H1 (cell line): ENCODE measurements at regions not wholly inside any gene's neighbourhood (a gene's known extent, or its start where the extent isn't known, plus 50 kb on each side); places are given as distances from the start of the nearest gene placed in this dataset.

Experiments
- CTCF ChIA-PET: fragments of 300-600 bp; sonication (Branson Sonifier 250); formaldehyde crosslinking; loops from one replicate; lab custom pipeline; 2021; ENCODE audit not compliant: partially characterized antibody; lab: Charles Lee
- POLR2A ChIA-PET: fragments of 300-600 bp; sonication (Branson Sonifier 250); formaldehyde crosslinking; loops from one replicate; lab custom pipeline; 2021; ENCODE audit warnings: inconsistent platforms; ENCODE audit not compliant: partially characterized antibody; lab: Charles Lee
- DNase-seq, 2 experiments: peaks; one replicate each; pipeline versions ENCODE4 v3.0.0 to v3.0.0-alpha.2; 2010 to 2022; ENCODE audit warnings: low spot score in 2 of 2, low read depth in 1 of 2, mixed read lengths in 1 of 2
- FAIRE-seq: peaks from 2 replicates; lab custom pipeline; 2011; peaks lifted over from hg19 to GRCh38; lab: Jason Lieb, UNC
- H2AFZ ChIP-seq: 2 replicates; pipeline ENCODE4 v1.8.1; 2012; ENCODE audit warnings: low read length, inconsistent platforms
- H2AK5ac ChIP-seq: 2 replicates; pipeline ENCODE4 v1.6.1; 2013; ENCODE audit warnings: low read depth, low read length
- H2BK120ac ChIP-seq: replicated peaks from 2 replicates; pipeline ENCODE3; 2013; ENCODE audit warnings: low read depth, low read length, inconsistent platforms
- H2BK12ac ChIP-seq: 2 replicates; pipeline ENCODE4 v1.6.1; 2013; ENCODE audit warnings: low read depth, low read length
- H2BK15ac ChIP-seq: 2 replicates; pipeline ENCODE4 v1.6.1; 2013; ENCODE audit warnings: low read length
- H2BK20ac ChIP-seq: 2 replicates; pipeline ENCODE4 v1.6.1; 2013; ENCODE audit warnings: low read length
- H2BK5ac ChIP-seq: 2 replicates; pipeline ENCODE4 v1.6.1; 2013; ENCODE audit warnings: low read depth, low read length
- H3K14ac ChIP-seq: 2 replicates; pipeline ENCODE4 v1.6.1; 2013; ENCODE audit warnings: inconsistent platforms; ENCODE audit not compliant: insufficient read length
- H3K18ac ChIP-seq: 2 replicates; pipeline ENCODE4 v1.6.1; 2013; ENCODE audit warnings: low read length; ENCODE audit errors: extremely low read depth
- H3K23ac ChIP-seq: 2 replicates; pipeline ENCODE4 v1.6.1; 2013; ENCODE audit warnings: inconsistent platforms; ENCODE audit not compliant: insufficient read length
- H3K23me2 ChIP-seq: 2 replicates; pipeline ENCODE4 v1.6.1; 2013; ENCODE audit warnings: low read depth, low read length
- H3K27ac ChIP-seq: 2 replicates; pipeline ENCODE4 v1.6.1; 2011; ENCODE audit warnings: low read depth, low read length, inconsistent platforms
- H3K27me3 ChIP-seq, 4 experiments: replicated peaks in 1 of 4; 1 replicate in 1 of 4; 2 replicates in 3 of 4; pipeline versions ENCODE4 v1.6.1 to v1.8.1; 2011 to 2013; ENCODE audit warnings: low read length in 3 of 4, mild to moderate bottlenecking in 3 of 4, inconsistent platforms in 2 of 4, mixed read lengths in 2 of 4, moderate library complexity in 1 of 4; ENCODE audit not compliant: control insufficient read depth in 3 of 4, insufficient read depth in 3 of 4; ENCODE audit errors: extremely low read depth in 1 of 4
- H3K36me3 ChIP-seq, 4 experiments: 2 replicates each; pipeline versions ENCODE4 v1.6.1 to v1.8.1; 2011 to 2013; ENCODE audit warnings: mild to moderate bottlenecking in 4 of 4, low read length in 3 of 4, moderate library complexity in 2 of 4, control low read depth in 1 of 4, inconsistent platforms in 1 of 4; ENCODE audit not compliant: insufficient read depth in 4 of 4, control insufficient read depth in 2 of 4
- H3K4ac ChIP-seq: replicated peaks from 2 replicates; pipeline ENCODE3; 2013; ENCODE audit warnings: low read length, low read depth, mixed read lengths, inconsistent platforms; ENCODE audit not compliant: insufficient read length
- H3K4me1 ChIP-seq, 4 experiments: replicated peaks in 1 of 4; 1 replicate in 1 of 4; 2 replicates in 3 of 4; pipeline versions ENCODE4 v1.6.1 to v1.8.1; 2011 to 2013; ENCODE audit warnings: low read length in 3 of 4, inconsistent platforms in 2 of 4, mixed read lengths in 1 of 4; ENCODE audit not compliant: insufficient read depth in 4 of 4, control insufficient read depth in 3 of 4
- H3K4me2 ChIP-seq, 2 experiments: 2 replicates each; pipeline versions ENCODE4 v1.6.1 to v1.8.1; 2011 to 2013; ENCODE audit warnings: low read depth in 2 of 2, low read length in 2 of 2, control low read depth in 1 of 2, inconsistent platforms in 1 of 2, mild to moderate bottlenecking in 1 of 2; ENCODE audit not compliant: insufficient read depth in 1 of 2
- H3K4me3 ChIP-seq, 4 experiments: fragments of 200-600, 300-600 bp in 1 of 4; sonication (generic), shearing (Covaris generic), sonication (Bioruptor Twin) in 1 of 4; 2 replicates each; pipeline versions ENCODE4 v1.5.1 to v1.8.1; 2011 to 2016; ENCODE audit warnings: low read length in 4 of 4, low read depth in 3 of 4, control low read depth in 2 of 4, inconsistent platforms in 2 of 4, mild to moderate bottlenecking in 2 of 4, mixed read lengths in 1 of 4, moderate library complexity in 1 of 4; ENCODE audit not compliant: insufficient read depth in 2 of 4; ENCODE audit errors: extremely low read depth in 1 of 4
- H3K56ac ChIP-seq: replicated peaks from 2 replicates; pipeline ENCODE3; 2013; ENCODE audit warnings: low read depth, mild to moderate bottlenecking, mixed read lengths, low read length, inconsistent platforms; ENCODE audit not compliant: insufficient read length
- H3K79me1 ChIP-seq: 2 replicates; pipeline ENCODE4 v1.6.1; 2013; ENCODE audit warnings: low read depth, low read length, control low read depth
- H3K79me2 ChIP-seq, 2 experiments: 2 replicates each; pipeline versions ENCODE4 v1.6.1 to v1.8.1; 2012 to 2013; ENCODE audit warnings: low read length in 2 of 2, mild to moderate bottlenecking in 2 of 2, inconsistent platforms in 1 of 2; ENCODE audit not compliant: insufficient read depth in 2 of 2, control insufficient read depth in 1 of 2
- H3K9ac ChIP-seq, 4 experiments: replicated peaks in 1 of 4; 1 replicate in 1 of 4; 2 replicates in 3 of 4; pipeline versions ENCODE4 v1.6.1 to v1.8.1; 2011 to 2013; ENCODE audit warnings: low read depth in 3 of 4, low read length in 3 of 4, control low read depth in 2 of 4, mild to moderate bottlenecking in 2 of 4, moderate library complexity in 2 of 4, inconsistent platforms in 1 of 4; ENCODE audit errors: extremely low read depth in 1 of 4
- H3K9me3 ChIP-seq, 2 experiments: 2 replicates each; pipeline versions ENCODE4 v1.6.1 to v1.8.1; 2012 to 2013; ENCODE audit warnings: mild to moderate bottlenecking in 2 of 2, moderate library complexity in 2 of 2, control low read depth in 1 of 2, inconsistent platforms in 1 of 2, low read depth in 1 of 2, low read length in 1 of 2, mixed read lengths in 1 of 2; ENCODE audit not compliant: insufficient read depth in 2 of 2
- H4K20me1 ChIP-seq, 2 experiments: replicated peaks in 1 of 2; 2 replicates each; pipeline versions ENCODE3 to v1.8.1; 2011 to 2013; ENCODE audit warnings: inconsistent platforms in 2 of 2, low read length in 2 of 2, mild to moderate bottlenecking in 1 of 2; ENCODE audit not compliant: insufficient read depth in 2 of 2, control insufficient read depth in 1 of 2
- H4K5ac ChIP-seq: 2 replicates; pipeline ENCODE4 v1.6.1; 2013; ENCODE audit warnings: low read length, low read depth, mixed read lengths, inconsistent platforms; ENCODE audit not compliant: insufficient read length
- H4K8ac ChIP-seq: 2 replicates; pipeline ENCODE4 v1.8.0; 2013; ENCODE audit warnings: mild to moderate bottlenecking, moderate library complexity, low read length, inconsistent platforms; ENCODE audit not compliant: insufficient read depth; ENCODE audit errors: extremely low read depth
- H4K91ac ChIP-seq: replicated peaks from 2 replicates; pipeline ENCODE3; 2013; ENCODE audit warnings: low read length, mixed read lengths, inconsistent platforms; ENCODE audit not compliant: insufficient read length
- EGR1 ChIP-seq: IDR thresholded peaks from 2 replicates; pipeline ENCODE4 v1.6.1; 2011; ENCODE audit warnings: low read depth, low read length, borderline replicate concordance
- MAX ChIP-seq: IDR thresholded peaks from 2 replicates; pipeline ENCODE4 v1.6.1; 2012; ENCODE audit warnings: inconsistent platforms
- WGBS, 2 experiments: shearing (Covaris generic) in 1 of 2; methylation state at CpG; one replicate each; pipeline versions ENCODE4 v1.1.6 to v1.1.7; 2013 to 2015; ENCODE audit warnings: low lambda C conversion rate in 2 of 2, mixed read lengths in 2 of 2, inconsistent platforms in 1 of 2, low coverage in 1 of 2, missing lambda C conversion rate in 1 of 2; ENCODE audit not compliant: insufficient replicate concordance in 2 of 2, insufficient coverage in 1 of 2, insufficient read length in 1 of 2; ENCODE audit errors: extremely low coverage in 1 of 2, missing lambda C conversion rate in 1 of 2; 5-methylcytosine and 5-hydroxymethylcytosine counted together

- H3K9ac ChIP-seq = no peak overlapping the region
- no peak overlapping the region for H3K14ac ChIP-seq
- H2AK5ac ChIP-seq = peak overlapping the region; percentile 42; the same call in 1 of the 2 replicates
- H3K27ac ChIP-seq = no peak overlapping the region
- FAIRE-seq (no peak), DNase-seq (no peak)
- no peaks in the 10 kb centered on the region for H3K79me1 ChIP-seq
- 85% methylated on average over 13 of the region's 13 CpGs; no CpG with 5 or more reads in 1 of the 2 experiments for WGBS, 2 experiments
- H2BK5ac ChIP-seq = peak overlapping the region; percentile 17; the same call in 1 of the 2 replicates
- peak overlapping the region; percentile 96 for H2BK20ac ChIP-seq
- no peaks in the 10 kb centered on the region for H3K79me2 ChIP-seq
- TF ChIP-seq EGR1 (no peak), MAX (peak; percentile 52)
- CTCF ChIA-PET = interaction anchor here (1.0 kb wide), 1 partner anchor 307 kb away, joined by 4 read pairs; no protein-coding TSS in a partner anchor
- H3K4me1 ChIP-seq = peaks cover 11 to 28% (median 20%) of the 10 kb centered on the region in 4 experiments
- no peak overlapping the region for H3K4me3 ChIP-seq
- no peak overlapping the region for H2AFZ ChIP-seq
- no peak overlapping the region for H4K8ac ChIP-seq
- H2BK15ac ChIP-seq = 0 out of 2 replicates have a peak overlapping the region, but pooled peaks have one; percentile 75
- no peaks in the 10 kb centered on the region for H4K20me1 ChIP-seq
- no peak overlapping the region for H3K56ac ChIP-seq
- no peak overlapping the region for H3K4ac ChIP-seq
- no peak overlapping the region for H2BK120ac ChIP-seq
- H2BK12ac ChIP-seq = peak overlapping the region; percentile 70; the same call in 1 of the 2 replicates
- POLR2A ChIA-PET = interaction anchor here (1.3 kb wide), 1 partner anchor 16 kb away, joined by 3 read pairs; no protein-coding TSS in a partner anchor
- no peak overlapping the region for H4K91ac ChIP-seq
- H3K36me3 ChIP-seq = no peaks in the 10 kb centered on the region
- no peak overlapping the region for H4K5ac ChIP-seq
- no peaks in the 10 kb centered on the region for H3K9me3 ChIP-seq
- no peak overlapping the region for H3K4me2 ChIP-seq
- H3K18ac ChIP-seq = no peak overlapping the region
- H3K23ac ChIP-seq = no peak overlapping the region
- H3K23me2 ChIP-seq = no peaks in the 10 kb centered on the region
- H3K27me3 ChIP-seq = no peaks in the 10 kb centered on the region
Measured at GRCh38 chr2:62304429-62305417, 108.8 kb downstream of the B3GNT2 start.
